HG02623 (cell line): ENCODE measurements at regions not wholly inside any gene's neighbourhood (a gene's known extent, or its start where the extent isn't known, plus 50 kb on each side); places are given as distances from the start of the nearest gene placed in this dataset.

ENCODE experiments used
- ATAC-seq: cut with Tn5 transposase; IDR thresholded peaks from one replicate; pipeline ENCODE4 v1.9.1; 2021; ENCODE audit warnings: moderate library complexity; ENCODE audit not compliant: unreplicated experiment

- no peak for ATAC-seq
Measured at GRCh38 chr18:78699499-78699898, 280.1 kb upstream of the SALL3 start.

GRCh38 chr18:78701771-78702396 lies 277.7 kb upstream of the SALL3 start:
- ATAC-seq, result no peak

GRCh38 chr18:78703291-78703690 lies 276.3 kb upstream of the SALL3 start:
- ATAC-seq, result no peak

DNA sequence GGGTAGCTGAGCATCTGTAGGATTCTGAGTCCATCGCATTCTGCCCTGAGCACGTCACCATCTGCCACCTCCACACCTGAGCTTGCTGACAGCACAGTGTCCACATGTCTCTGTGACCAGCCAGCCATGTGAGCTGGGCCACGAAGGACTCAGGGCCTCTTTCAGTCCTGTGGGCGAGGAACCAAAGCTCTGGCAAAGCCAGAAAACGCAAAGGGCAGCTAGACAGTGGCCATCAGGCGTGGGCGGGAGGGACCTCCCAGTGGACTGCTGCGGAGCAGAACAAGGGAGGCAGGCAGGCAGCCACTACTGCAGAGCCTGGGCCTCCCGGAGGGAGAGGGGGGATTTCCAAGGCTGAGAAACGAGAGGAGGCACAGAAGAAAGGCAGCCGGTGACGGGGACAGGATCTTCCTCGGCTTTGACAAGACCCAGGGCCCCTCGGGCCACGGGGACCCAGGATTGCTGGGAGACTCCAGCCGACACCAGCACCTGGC lies 274.6 kb upstream of the SALL3 start:
- ATAC-seq, result no peak

- no peak for ATAC-seq
Measured at GRCh38 chr18:78709261-78709809, 270.3 kb upstream of the SALL3 start.

- no peak for ATAC-seq
Measured at GRCh38 chr18:78711316-78711715, 268.3 kb upstream of the SALL3 start.

DNA sequence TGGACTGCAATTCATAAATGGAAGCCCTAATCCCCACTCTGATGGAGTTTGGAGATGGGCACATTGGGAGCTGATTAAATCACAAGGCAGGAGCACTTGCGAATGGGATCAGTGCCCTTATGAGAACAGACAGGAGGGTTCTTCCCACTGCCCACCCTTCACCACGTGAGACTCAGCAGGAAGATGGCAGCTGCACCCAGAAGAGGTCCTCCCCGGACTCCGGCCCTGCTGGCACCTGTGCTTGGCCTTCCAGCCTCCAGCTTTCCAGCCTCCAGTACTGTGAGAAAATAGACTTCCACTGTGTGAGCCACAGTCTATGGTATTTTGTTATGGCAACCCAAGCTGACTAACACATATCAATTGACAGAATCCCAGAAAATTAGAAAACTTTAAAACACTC lies 267.6 kb upstream of the SALL3 start:
- no peak for ATAC-seq

DNA sequence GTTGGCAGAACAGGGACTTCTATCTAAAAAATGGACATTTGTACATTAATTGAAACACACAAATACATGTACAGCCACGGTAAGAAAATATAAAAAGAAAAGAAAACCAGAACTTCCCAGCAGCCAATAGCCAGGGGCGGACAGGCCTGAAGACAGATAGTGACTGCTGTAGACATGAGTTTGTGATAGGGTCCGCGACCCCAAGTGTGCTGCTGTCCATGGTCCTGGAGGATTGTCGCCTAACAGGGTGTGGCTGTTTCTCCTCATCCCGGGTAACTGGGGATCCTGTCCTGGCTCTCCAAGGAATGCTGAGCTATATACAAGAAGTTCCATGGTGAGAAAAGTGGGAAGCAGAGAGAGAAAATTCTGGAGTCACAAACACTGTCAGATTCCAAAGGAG lies 266.5 kb upstream of the SALL3 start:
- ATAC-seq, result no peak

DNA sequence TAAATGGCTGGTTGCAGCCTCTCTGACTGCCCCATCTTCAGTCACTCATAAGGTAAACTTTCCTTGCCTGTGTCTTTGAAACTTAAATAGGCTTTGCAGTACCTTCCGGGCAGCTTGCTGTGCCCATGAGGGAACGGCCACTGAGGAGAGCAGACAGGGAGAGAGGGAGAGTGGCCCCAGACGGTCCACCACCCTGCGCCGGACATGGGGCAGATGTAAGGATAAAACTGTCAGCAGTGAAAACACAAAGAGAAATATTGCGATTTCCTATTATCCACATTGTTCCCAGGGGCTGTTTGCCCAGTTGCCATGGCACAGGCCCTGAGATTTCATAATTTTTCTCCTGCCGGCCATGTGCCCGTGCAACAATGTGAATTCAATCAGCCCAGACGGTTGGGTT lies 265.9 kb upstream of the SALL3 start:
- ATAC-seq, result no peak

GRCh38 chr18:78716022-78716421 lies 263.6 kb upstream of the SALL3 start:
- ATAC-seq, result peak; percentile 58

DNA sequence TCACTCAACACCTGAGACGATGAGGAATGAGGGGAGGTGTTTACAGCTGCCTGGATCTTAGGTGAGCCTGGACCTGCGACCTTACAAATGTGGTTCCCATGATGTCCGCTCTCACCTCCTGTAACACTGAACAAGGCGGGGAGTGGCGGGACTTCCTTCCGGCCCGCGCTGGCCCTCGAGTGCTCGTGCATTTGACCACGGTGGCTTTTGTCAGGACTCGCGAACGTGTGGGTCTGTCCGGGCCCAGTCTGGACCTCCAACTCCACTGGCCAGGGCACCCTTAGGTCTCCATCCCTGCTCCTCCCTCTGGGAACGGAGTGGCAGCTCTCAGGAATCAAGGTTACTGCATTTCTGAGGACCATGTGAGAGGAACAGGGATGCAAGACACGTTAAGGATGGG lies 263.0 kb upstream of the SALL3 start:
- no peak for ATAC-seq

DNA sequence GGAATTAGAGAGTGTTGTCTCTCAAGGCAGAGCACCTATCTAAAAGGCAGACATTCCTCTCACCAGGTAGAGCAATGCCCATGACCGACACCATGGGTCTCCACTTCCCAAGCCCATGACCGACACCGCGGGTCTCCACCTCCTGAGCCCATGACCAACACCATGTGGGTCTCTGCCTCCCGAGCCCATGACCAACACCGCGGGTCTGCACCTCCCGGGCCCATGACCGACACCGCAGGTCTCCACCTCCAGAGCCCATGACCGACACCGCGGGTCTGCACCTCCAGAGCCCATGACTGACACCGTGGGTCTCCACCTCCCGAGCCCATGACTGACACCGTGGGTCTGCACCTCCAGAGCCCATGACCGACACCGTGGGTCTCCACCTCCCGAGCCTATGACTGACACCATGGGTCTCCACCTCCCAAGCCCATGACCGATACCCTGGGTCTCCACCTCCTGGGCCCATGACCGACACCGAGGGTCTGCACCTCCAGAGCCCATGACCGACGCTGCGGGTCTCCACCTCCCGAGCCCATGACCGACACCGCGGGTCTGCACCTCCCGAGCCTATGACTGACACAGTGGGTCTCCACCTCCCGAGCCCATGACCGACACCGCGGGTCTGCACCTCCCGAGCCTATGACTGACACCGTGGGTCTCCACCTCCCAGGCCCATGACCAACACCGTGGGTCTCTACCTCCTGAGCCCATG lies 262.4 kb upstream of the SALL3 start:
- no peak for ATAC-seq

DNA sequence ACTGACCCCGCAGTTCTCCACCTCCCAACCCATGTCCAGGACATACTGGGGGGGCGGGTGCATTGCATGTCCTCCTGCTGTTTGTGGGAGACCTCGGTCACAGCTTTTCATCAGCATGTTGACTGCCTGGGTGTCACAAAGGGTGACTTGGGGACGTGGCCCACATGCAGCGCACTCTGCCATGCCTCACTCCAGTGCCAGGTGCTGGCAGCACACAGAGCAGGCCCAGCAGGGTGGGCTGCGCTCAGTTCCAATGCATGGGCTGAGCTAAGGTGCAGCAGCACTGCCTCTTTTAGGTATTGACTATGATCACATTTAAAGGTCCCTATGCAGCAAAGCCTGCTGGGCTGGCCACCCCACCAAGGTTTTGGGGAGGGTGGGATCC lies 261.9 kb upstream of the SALL3 start:
- no peak for ATAC-seq

DNA sequence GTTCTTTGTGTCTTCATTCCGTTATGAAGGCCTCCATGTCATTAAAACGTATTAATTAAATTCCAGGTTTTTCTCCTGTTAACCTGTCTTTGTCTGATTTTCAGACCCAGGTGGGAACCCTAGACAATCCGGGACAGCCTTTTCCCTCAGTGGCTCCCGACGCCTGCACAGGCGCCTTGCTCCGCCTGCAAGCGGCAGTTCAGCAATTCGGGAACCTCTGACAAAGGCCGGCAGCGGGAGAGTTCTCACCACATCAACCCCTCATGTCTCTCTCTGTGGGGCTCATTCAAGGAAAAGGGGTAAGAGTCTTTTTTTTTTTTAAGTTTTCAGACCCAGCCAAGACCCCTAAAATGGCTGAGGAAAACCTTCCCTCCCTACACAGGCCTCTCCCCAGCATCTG lies 259.8 kb upstream of the SALL3 start:
- no peak for ATAC-seq

DNA sequence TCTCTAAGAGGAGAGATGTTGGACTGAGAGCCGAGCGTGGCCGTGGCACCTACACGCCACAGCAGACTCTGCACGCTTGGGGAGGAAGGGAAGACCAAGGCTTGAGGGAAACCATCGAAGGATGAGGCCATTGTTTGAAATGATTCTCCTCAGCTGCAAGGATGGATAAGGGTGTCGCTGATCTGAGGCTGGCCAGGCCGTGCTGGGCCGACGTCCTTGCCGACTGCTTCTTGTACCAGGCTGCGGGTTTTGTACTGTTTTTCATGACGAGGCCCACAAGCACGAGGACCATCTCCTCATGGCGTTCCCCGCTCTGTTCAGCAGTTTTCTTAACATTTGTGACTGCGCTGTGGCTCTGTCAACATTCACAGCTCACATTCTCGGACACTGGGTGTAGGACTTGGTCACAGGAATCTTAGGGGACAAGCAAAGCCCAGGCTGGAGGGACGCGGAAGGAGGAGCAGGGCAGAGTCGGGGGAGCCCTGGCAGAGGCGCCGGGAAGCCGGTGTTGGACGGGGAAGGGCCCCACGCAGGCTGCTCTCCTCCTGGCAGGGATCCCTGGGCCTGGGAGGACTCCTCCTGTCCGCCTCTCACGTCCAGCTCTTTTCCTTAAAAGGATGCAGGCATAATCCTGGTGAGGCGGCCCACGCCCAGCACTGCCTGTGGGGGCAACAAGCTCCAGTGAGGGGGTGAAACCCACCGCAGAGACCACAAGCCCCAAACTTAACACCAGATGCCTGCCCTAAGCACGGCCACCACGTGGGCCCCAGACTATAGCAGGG lies 259.0 kb upstream of the SALL3 start:
- ATAC-seq, result no peak

DNA sequence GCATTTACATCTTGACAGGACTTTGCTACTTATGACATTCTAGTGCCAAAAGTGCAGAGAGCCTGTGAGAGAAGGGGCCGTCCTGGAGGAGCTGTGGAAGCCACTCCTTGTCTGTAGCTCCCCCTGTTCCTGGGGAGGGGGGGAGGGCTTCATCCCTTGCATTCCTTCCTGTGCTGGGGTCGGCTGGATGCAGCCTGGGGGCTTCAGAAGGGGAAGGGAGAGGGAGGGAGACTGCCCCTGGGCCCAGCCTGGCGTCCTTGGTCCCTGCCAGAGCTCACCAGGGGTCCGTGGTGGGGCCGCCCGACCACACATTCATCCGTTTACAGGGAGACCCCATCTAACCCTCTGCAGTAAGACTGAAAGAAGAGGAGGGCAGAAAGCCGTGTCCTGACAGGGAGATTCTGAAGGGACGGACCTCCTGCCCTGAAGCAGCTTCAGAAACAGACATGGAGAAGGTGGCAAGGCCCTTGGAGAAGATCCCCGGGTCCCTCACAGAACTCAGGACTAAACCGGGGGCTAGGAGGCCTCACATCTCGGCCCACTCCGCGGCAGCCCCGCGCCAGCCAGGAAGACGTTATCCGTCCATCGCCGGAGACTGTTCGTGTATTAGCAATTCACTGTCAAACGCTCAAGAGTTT lies 258.3 kb upstream of the SALL3 start:
- no peak for ATAC-seq

DNA sequence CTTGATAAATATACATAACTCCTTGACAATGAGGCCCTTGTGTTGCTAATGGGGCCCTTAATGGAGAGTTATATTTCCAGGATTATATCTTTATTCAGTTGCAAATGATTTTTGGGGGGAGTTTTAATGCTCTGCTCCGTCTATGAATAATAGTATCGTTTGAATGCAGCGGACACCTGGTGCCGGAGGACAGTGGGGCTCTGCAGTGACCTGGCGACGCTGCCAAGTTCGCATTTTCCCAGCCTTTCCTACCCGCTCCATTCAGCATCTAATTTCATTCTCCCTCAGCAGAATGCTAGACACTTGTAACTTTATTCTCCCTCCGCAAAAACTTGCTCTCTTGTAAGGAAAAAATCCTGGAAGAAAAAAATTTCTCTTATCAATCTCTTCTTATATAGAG lies 257.6 kb upstream of the SALL3 start:
- ATAC-seq, result no peak

GRCh38 chr18:78722386-78722785 lies 257.2 kb upstream of the SALL3 start:
- no peak for ATAC-seq

- ATAC-seq, result no peak
Measured at GRCh38 chr18:78722929-78723710, 256.5 kb upstream of the SALL3 start.

- ATAC-seq, result no peak
Measured at GRCh38 chr18:78724214-78724914, 255.3 kb upstream of the SALL3 start.
